ENCODE measurements at regions not wholly inside any gene's neighbourhood (a gene's known extent, or its start where the extent isn't known, plus 50 kb on each side); places are given as distances from the start of the nearest gene placed in this dataset.

DNA sequence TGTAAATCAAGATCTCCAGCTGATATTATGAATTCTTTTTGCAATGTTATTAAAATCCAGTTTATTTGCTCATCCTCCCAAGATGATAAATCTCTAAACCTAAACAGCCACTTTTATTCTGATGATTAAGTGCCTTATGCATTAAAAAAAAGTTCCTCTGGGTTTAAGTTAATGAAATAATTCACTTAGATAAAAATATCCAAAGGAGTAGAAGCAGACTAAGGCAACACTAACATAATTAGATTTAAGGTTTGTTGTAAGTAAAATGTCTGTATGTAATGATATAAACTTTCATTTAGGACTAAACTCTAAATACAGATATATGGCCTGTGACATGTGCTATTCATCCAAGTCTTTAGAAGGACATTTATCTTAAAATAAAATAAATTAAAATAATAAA lies 457.2 kb downstream of the TENT5A start:
- no peaks in the 10 kb centered on the region for H3K4me1 ChIP-seq
- intact Hi-C loops (cut with DNase I): no loop called here
- no peaks in the 10 kb centered on the region for H3K9me3 ChIP-seq
- no peaks in the 10 kb centered on the region for H3K27me3 ChIP-seq
- no peak for DNase-seq
- no peak overlapping the region for H3K4me3 ChIP-seq
- H3K36me3 ChIP-seq: no peaks in the 10 kb centered on the region
- TF ChIP-seq, protein P1, sequence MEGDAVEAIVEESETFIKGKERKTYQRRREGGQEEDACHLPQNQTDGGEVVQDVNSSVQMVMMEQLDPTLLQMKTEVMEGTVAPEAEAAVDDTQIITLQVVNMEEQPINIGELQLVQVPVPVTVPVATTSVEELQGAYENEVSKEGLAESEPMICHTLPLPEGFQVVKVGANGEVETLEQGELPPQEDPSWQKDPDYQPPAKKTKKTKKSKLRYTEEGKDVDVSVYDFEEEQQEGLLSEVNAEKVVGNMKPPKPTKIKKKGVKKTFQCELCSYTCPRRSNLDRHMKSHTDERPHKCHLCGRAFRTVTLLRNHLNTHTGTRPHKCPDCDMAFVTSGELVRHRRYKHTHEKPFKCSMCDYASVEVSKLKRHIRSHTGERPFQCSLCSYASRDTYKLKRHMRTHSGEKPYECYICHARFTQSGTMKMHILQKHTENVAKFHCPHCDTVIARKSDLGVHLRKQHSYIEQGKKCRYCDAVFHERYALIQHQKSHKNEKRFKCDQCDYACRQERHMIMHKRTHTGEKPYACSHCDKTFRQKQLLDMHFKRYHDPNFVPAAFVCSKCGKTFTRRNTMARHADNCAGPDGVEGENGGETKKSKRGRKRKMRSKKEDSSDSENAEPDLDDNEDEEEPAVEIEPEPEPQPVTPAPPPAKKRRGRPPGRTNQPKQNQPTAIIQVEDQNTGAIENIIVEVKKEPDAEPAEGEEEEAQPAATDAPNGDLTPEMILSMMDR (IDR thresholded peaks at IDR 0.05): no peak
- H3K9ac ChIP-seq (ENCODE audit: low read depth in 2 of 2, low read length in 2 of 2): no peak overlapping the region
- H3K27ac ChIP-seq: no peak overlapping the region

DNA sequence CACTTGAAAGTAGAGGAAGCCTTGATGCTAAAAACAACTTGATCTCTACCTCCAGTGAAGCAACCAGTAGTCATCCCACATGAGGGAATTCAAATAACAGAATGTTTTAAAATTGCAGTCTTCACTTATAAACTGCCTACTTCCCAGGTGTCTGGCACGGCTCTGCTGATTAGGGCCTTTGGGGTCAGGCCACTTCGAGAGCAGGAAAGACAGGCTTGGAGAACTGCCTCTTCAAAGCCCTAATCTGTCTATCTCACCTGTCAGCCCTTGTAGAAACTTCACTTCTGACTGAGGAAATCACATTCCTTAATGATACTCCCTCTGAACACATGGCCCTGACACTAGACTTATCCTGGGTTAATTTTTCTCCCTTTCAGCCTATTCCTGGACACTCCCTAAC lies 458.6 kb downstream of the TENT5A start:
- Histone ChIP-seq H3K36me3 (no peaks in the 10 kb centered on the region), H3K27me3 (no peaks in the 10 kb centered on the region), H3K9ac (ENCODE audit: low read depth in 2 of 2, low read length in 2 of 2) (no peak overlapping the region), H3K27ac (no peak overlapping the region), H3K9me3 (no peaks in the 10 kb centered on the region), H3K4me3 (no peak overlapping the region), H3K4me1 (no peaks in the 10 kb centered on the region)
- intact Hi-C loops (cut with DNase I): no loop called here
- DNase-seq: no peak
- TF ChIP-seq, protein P1 (IDR thresholded peaks at IDR 0.05): no peak

DNA sequence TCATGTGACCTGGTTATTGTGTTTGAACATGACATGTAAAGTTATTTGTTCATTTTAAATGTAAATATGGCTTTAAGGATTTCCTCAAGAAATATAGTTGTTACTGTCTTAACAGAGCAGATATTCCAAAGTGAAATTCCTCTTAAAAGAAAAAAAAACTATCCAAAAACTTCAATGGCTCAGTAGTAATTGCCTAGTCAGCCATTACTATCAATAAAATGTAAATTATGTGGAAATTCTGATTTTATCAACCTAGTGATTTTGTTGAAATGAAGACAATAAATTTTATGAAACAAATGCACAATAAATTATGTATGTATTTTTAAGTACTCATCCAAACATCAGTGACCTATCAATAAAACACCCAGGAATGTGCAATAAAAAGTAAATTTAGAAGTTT lies 463.3 kb downstream of the TENT5A start:
- Histone ChIP-seq H3K9ac (ENCODE audit: low read depth in 2 of 2, low read length in 2 of 2) (no peak overlapping the region), H3K9me3 (no peaks in the 10 kb centered on the region), H3K27me3 (no peaks in the 10 kb centered on the region), H3K4me3 (no peak overlapping the region), H3K36me3 (no peaks in the 10 kb centered on the region), H3K27ac (no peak overlapping the region), H3K4me1 (no peaks in the 10 kb centered on the region)
- DNase-seq: no peak
- TF ChIP-seq, protein P1 (IDR thresholded peaks at IDR 0.05): no peak
- intact Hi-C loops (cut with DNase I): no loop called here

DNA sequence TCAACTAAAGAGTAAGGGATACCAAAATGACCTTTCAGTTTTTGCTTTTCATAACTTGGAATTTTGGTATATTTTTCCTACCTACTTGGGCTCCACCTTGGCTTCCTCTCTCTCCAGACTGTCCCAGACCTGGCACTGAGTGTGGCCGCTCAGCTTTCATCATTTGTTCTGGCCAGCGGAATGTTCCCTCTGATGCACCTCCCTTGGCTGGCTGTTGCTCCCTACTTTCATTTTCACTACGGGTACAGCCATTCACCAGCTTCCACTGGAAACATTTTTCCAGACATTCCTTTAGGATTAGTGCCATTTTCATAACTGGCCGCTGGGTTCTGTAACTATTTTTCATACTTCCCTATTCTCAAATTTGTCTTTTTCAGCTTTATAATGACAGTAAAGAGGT lies 487.4 kb downstream of the TENT5A start:
- intact Hi-C loops (cut with DNase I): no loop called here
- TF ChIP-seq, protein P1 (IDR thresholded peaks at IDR 0.05): no peak

DNA sequence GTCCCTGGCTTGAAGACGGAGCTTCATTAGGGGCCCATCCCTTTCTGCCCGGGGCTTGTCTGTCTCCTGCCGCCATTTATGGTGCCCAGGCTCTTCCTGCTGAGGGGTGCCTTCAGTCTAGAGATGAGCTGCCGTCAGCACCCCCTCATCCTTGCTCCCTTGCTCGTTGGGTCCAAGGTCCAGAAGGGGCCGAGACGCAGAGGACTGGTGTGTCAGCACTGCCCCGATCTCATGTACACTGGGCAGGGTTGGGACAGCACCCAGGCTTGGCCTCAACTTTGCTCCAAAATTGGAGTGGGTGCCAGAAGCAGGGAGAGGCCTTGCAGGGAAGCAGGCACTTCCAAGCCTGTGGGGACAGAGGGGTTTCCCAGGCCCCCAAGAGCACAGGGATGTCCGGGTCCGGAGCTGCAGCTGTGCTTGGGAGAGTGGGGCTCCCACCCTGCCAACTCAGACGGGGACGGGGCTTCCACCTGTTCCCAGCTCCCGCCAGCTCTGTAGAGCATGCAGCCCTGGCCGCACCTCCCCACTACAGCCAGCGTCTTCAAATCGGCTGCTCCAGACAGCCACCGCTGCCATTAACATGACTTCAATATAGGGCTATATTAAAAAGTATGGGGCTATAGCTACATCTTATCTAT lies 488.8 kb downstream of the TENT5A start:
- Histone ChIP-seq H3K9ac (ENCODE audit: low read depth in 2 of 2, low read length in 2 of 2) (no peak overlapping the region), H3K36me3 (no peaks in the 10 kb centered on the region), H3K27ac (no peak overlapping the region), H3K4me3 (no peak overlapping the region), H3K9me3 (no peaks in the 10 kb centered on the region), H3K27me3 (no peaks in the 10 kb centered on the region), H3K4me1 (no peaks in the 10 kb centered on the region)
- intact Hi-C loops (cut with DNase I): no loop called here
- TF ChIP-seq, protein P1 (IDR thresholded peaks at IDR 0.05): no peak
- no peak for DNase-seq

More for the DNA sequence above, 487.4 kb downstream of the TENT5A start:
- Histone ChIP-seq H3K4me1 (no peaks in the 10 kb centered on the region), H3K27ac (no peak overlapping the region), H3K9ac (ENCODE audit: low read depth in 2 of 2, low read length in 2 of 2) (no peak overlapping the region), H3K36me3 (no peaks in the 10 kb centered on the region), H3K9me3 (no peaks in the 10 kb centered on the region), H3K4me3 (no peak overlapping the region), H3K27me3 (no peaks in the 10 kb centered on the region)
- no peak for DNase-seq
